MCF 10A (cell line): ENCODE measurements at regions not wholly inside any gene's neighbourhood (a gene's known extent, or its start where the extent isn't known, plus 50 kb on each side); places are given as distances from the start of the nearest gene placed in this dataset.

ENCODE experiments used
- BruUV-seq: library from RNA; stranded (reverse); fragments of 400-500 nt; replicated peaks from 2 replicates; lab custom pipeline; 2021; lab: Mats Ljungman, UMichigan
- CTCF ChIA-PET: fragments of 300-600 bp; sonication (Branson Sonifier 250); formaldehyde crosslinking; extraction: SDS; loops from one replicate; lab custom pipeline; 2021; ENCODE audit warnings: antibody characterized with exemption, inconsistent platforms; lab: Yijun Ruan, JAX
- POLR2A ChIA-PET: fragments of 300-600, 350-650 bp; sonication (Branson Sonifier 250); formaldehyde crosslinking; extraction: SDS; loops from one replicate; lab custom pipeline; 2020; ENCODE audit warnings: antibody characterized with exemption, inconsistent platforms; lab: Yijun Ruan, JAX
- DNase-seq: peaks from one replicate; pipeline ENCODE4 v3.0.0-alpha.2; 2018; ENCODE audit not compliant: unreplicated experiment
- H3K27ac Mint-ChIP-seq: one replicate; pipeline ENCODE4 v1.8.0; 2022; ENCODE audit warnings: mild to moderate bottlenecking, low read depth, mixed read lengths; ENCODE audit not compliant: unreplicated experiment
- H3K27me3 Mint-ChIP-seq: one replicate; pipeline ENCODE4 v1.8.0; 2022; ENCODE audit warnings: mixed read lengths; ENCODE audit not compliant: insufficient read depth, unreplicated experiment
- H3K36me3 Mint-ChIP-seq: one replicate; pipeline ENCODE4 v1.8.0; 2022; ENCODE audit warnings: mild to moderate bottlenecking, moderate library complexity, mixed read lengths; ENCODE audit not compliant: insufficient read depth, unreplicated experiment
- H3K4me1 Mint-ChIP-seq: one replicate; pipeline ENCODE4 v1.8.0; 2022; ENCODE audit warnings: mixed read lengths; ENCODE audit not compliant: insufficient read depth, unreplicated experiment
- H3K4me3 Mint-ChIP-seq: one replicate; pipeline ENCODE4 v1.8.0; 2022; ENCODE audit warnings: mild to moderate bottlenecking, moderate library complexity, mixed read lengths; ENCODE audit not compliant: unreplicated experiment
- H3K9me3 Mint-ChIP-seq: one replicate; pipeline ENCODE4 v1.8.0; 2022; ENCODE audit warnings: mixed read lengths; ENCODE audit not compliant: unreplicated experiment
- CTCF ChIP-seq: fragments of 200-600 bp; IDR thresholded peaks from one replicate; pipeline ENCODE4 v1.8.0; 2022; ENCODE audit warnings: antibody characterized with exemption, mild to moderate bottlenecking; ENCODE audit not compliant: unreplicated experiment
- intact Hi-C: fragments of 100-400 bp; cut with micrococcal nuclease; formaldehyde crosslinking; loops from 2 replicates; pipeline ENCODE4 v1.14.1; 2022

- Mint-ChIP-seq H3K9me3 (peaks cover 7% of the 10 kb centered on the region), H3K4me1 (no peaks in the 10 kb centered on the region), H3K4me3 (no peak overlapping the region), H3K27ac (no peak overlapping the region), H3K36me3 (no peaks in the 10 kb centered on the region), H3K27me3 (no peaks in the 10 kb centered on the region)
- ChIA-PET CTCF (no interaction called here), POLR2A (no interaction called here)
- no peak for DNase-seq
- intact Hi-C loops = no loop called here
- TF ChIP-seq CTCF = no peak
- BruUV-seq = no TSS peak
Observed at GRCh38 chr15:88342666-88343065, 86.1 kb upstream of the NTRK3 start.

GRCh38 chr15:88341653-88342052, 85.1 kb upstream of the NTRK3 start:
- POLR2A ChIA-PET = no interaction called here
- no peak overlapping the region for H3K27ac Mint-ChIP-seq
- no TSS peak for BruUV-seq
- no peaks in the 10 kb centered on the region for H3K36me3 Mint-ChIP-seq
- no peaks in the 10 kb centered on the region for H3K27me3 Mint-ChIP-seq
- CTCF ChIA-PET = interaction anchor here (0.9 kb wide), 1 partner anchor 18 kb away, joined by 3 read pairs; no protein-coding TSS in a partner anchor
- H3K4me3 Mint-ChIP-seq = no peak overlapping the region
- H3K4me1 Mint-ChIP-seq = no peaks in the 10 kb centered on the region
- peaks cover 7% of the 10 kb centered on the region for H3K9me3 Mint-ChIP-seq
- intact Hi-C loops = no loop called here
- DNase-seq = no peak
- no peak for TF ChIP-seq CTCF

- no TSS peak for BruUV-seq
- Mint-ChIP-seq H3K27me3 (no peaks in the 10 kb centered on the region), H3K4me3 (no peak overlapping the region), H3K27ac (no peak overlapping the region), H3K4me1 (no peaks in the 10 kb centered on the region), H3K9me3 (peaks cover 7% of the 10 kb centered on the region), H3K36me3 (no peaks in the 10 kb centered on the region)
- ChIA-PET POLR2A (interaction anchor here (0.5 to 0.6 kb wide), 2 partner anchors 448 to 1377 kb away, joined by 3 to 4 read pairs; no protein-coding TSS in a partner anchor), CTCF (interaction anchor here (0.9 kb wide), 1 partner anchor 17 kb away, joined by 3 read pairs; no protein-coding TSS in a partner anchor)
- DNase-seq = no peak
- no peak for TF ChIP-seq CTCF
- intact Hi-C loops = no loop called here
Observed at GRCh38 chr15:88341006-88341405, 84.5 kb upstream of the NTRK3 start.

- no peak for TF ChIP-seq CTCF
- intact Hi-C loops = no loop called here
- ChIA-PET CTCF (interaction anchor here (0.6 kb wide), 1 partner anchor 310 kb away, joined by 4 read pairs; no protein-coding TSS in a partner anchor), POLR2A (no interaction called here)
- H3K4me3 Mint-ChIP-seq = no peak overlapping the region
- DNase-seq = no peak
- H3K36me3 Mint-ChIP-seq = no peaks in the 10 kb centered on the region
- H3K4me1 Mint-ChIP-seq = no peaks in the 10 kb centered on the region
- H3K27me3 Mint-ChIP-seq = no peaks in the 10 kb centered on the region
- BruUV-seq = no TSS peak
- H3K9me3 Mint-ChIP-seq = peaks cover 9% of the 10 kb centered on the region
- no peak overlapping the region for H3K27ac Mint-ChIP-seq
Observed at GRCh38 chr15:88337993-88338392, 81.5 kb upstream of the NTRK3 start.
